Neural progenitor cell (in vitro differentiated cells): ENCODE measurements at regions not wholly inside any gene's neighbourhood (a gene's known extent, or its start where the extent isn't known, plus 50 kb on each side); places are given as distances from the start of the nearest gene placed in this dataset.

Experiments used
- DNase-seq: peaks from one replicate; pipeline ENCODE4 v3.0.0-alpha.2; 2016; ENCODE audit warnings: low spot score
- H2AFZ ChIP-seq: fragments of 200-600 bp; sonication (generic); replicated peaks from 2 replicates; pipeline ENCODE4 v1.6.1; 2016; ENCODE audit warnings: antibody characterized with exemption
- H3F3A ChIP-seq: fragments of 200-600 bp; sonication (generic); 2 replicates; pipeline ENCODE4 v1.6.1; 2016; ENCODE audit warnings: antibody characterized with exemption, low read depth
- H3K27ac ChIP-seq: fragments of 200-600 bp; sonication (generic); 2 replicates; pipeline ENCODE4 v1.5.1; 2016; ENCODE audit warnings: mild to moderate bottlenecking
- H3K27me3 ChIP-seq: fragments of 200-600 bp; sonication (generic); 2 replicates; pipeline ENCODE4 v1.6.1; 2016; ENCODE audit warnings: mild to moderate bottlenecking, moderate library complexity
- H3K36me3 ChIP-seq: fragments of 200-600 bp; sonication (generic); 2 replicates; pipeline ENCODE4 v1.5.1; 2016
- H3K4me1 ChIP-seq: fragments of 200-600 bp; sonication (generic); 2 replicates; pipeline ENCODE4 v1.6.1; 2016; ENCODE audit warnings: mixed run types
- H3K4me2 ChIP-seq: fragments of 200-600 bp; sonication (generic); 2 replicates; pipeline ENCODE4 v1.6.1; 2016
- H3K4me3 ChIP-seq: fragments of 200-600 bp; sonication (generic); 2 replicates; pipeline ENCODE4 v1.5.1; 2016
- H3K79me2 ChIP-seq: fragments of 200-600 bp; sonication (generic); 2 replicates; pipeline ENCODE4 v1.6.1; 2016; ENCODE audit warnings: low read depth
- H3K9ac ChIP-seq: fragments of 200-600 bp; sonication (generic); 2 replicates; pipeline ENCODE4 v1.6.1; 2016
- H3K9me3 ChIP-seq: fragments of 200-600 bp; sonication (generic); 2 replicates; pipeline ENCODE4 v1.5.1; 2016; ENCODE audit warnings: low read depth
- H4K20me1 ChIP-seq: fragments of 200-600 bp; sonication (generic); 2 replicates; pipeline ENCODE4 v1.6.1; 2016; ENCODE audit warnings: low read depth
- H3K27ac Mint-ChIP-seq: 3 replicates; pipeline ENCODE4 v1.8.0; 2021; ENCODE audit warnings: mixed read lengths
- H3K27me3 Mint-ChIP-seq: 2 replicates; pipeline ENCODE4 v1.8.0; 2022; ENCODE audit warnings: low read depth, mild to moderate bottlenecking, inconsistent platforms, moderate library complexity, mixed read lengths; ENCODE audit not compliant: insufficient read depth
- H3K36me3 Mint-ChIP-seq: 3 replicates; pipeline ENCODE4 v1.8.0; 2021; ENCODE audit warnings: mixed read lengths
- H3K4me1 Mint-ChIP-seq: 3 replicates; pipeline ENCODE4 v1.8.0; 2021; ENCODE audit warnings: mixed read lengths
- H3K4me3 Mint-ChIP-seq: 3 replicates; pipeline ENCODE4 v1.8.0; 2021; ENCODE audit warnings: mild to moderate bottlenecking, moderate library complexity, mixed read lengths
- H3K9me3 Mint-ChIP-seq: 3 replicates; pipeline ENCODE4 v1.8.0; 2020; ENCODE audit warnings: mixed read lengths
- CTCF ChIP-seq: fragments of 200-600 bp; sonication (generic); IDR thresholded peaks from 2 replicates; pipeline ENCODE4 v1.5.1; 2017; ENCODE audit warnings: antibody characterized with exemption, mild to moderate bottlenecking
- EZH2 ChIP-seq: fragments of 200-600 bp; sonication (generic); IDR thresholded peaks from 2 replicates; pipeline ENCODE4 v1.6.1; 2017; ENCODE audit warnings: antibody characterized with exemption, mild to moderate bottlenecking, moderate library complexity
- EZH2phosphoT487 ChIP-seq: fragments of 200-600 bp; sonication (generic); IDR thresholded peaks from 2 replicates; pipeline ENCODE4 v1.6.1; 2017; ENCODE audit warnings: antibody characterized with exemption

- no peak for DNase-seq
- no peak overlapping the region for H3K9ac ChIP-seq
- no peaks in the 10 kb centered on the region for H3K36me3 ChIP-seq
- no peak overlapping the region for H3K27ac Mint-ChIP-seq
- H3K4me1 ChIP-seq, result no peaks in the 10 kb centered on the region
- H3K4me3 Mint-ChIP-seq, result no peak overlapping the region
- no peak overlapping the region for H2AFZ ChIP-seq
- H3K27ac ChIP-seq, result no peak overlapping the region
- H3K36me3 Mint-ChIP-seq, result no peaks in the 10 kb centered on the region
- H4K20me1 ChIP-seq, result no peaks in the 10 kb centered on the region
- no peaks in the 10 kb centered on the region for H3F3A ChIP-seq
- no peak overlapping the region for H3K4me3 ChIP-seq
- peaks cover 2% of the 10 kb centered on the region for H3K9me3 Mint-ChIP-seq
- TF ChIP-seq EZH2 (no peak), CTCF (no peak), EZH2phosphoT487 (no peak)
- no peaks in the 10 kb centered on the region for H3K9me3 ChIP-seq
- H3K79me2 ChIP-seq, result no peaks in the 10 kb centered on the region
- H3K27me3 Mint-ChIP-seq, result no peaks in the 10 kb centered on the region
- H3K4me2 ChIP-seq, result no peak overlapping the region
- H3K4me1 Mint-ChIP-seq, result no peaks in the 10 kb centered on the region
- H3K27me3 ChIP-seq, result no peaks in the 10 kb centered on the region
Observed at GRCh38 chr2:146468578-146468977, 1376.3 kb upstream of the ACVR2A start.

- Mint-ChIP-seq H3K4me3 (no peak overlapping the region), H3K9me3 (peaks cover 4% of the 10 kb centered on the region), H3K27ac (no peak overlapping the region), H3K36me3 (no peaks in the 10 kb centered on the region), H3K4me1 (no peaks in the 10 kb centered on the region), H3K27me3 (no peaks in the 10 kb centered on the region)
- Histone ChIP-seq H3K27ac (no peak overlapping the region), H3K4me2 (no peak overlapping the region), H4K20me1 (no peaks in the 10 kb centered on the region), H3K36me3 (no peaks in the 10 kb centered on the region), H3K4me1 (no peaks in the 10 kb centered on the region), H3K79me2 (no peaks in the 10 kb centered on the region), H3K9me3 (no peaks in the 10 kb centered on the region), H3F3A (no peaks in the 10 kb centered on the region), H3K4me3 (no peak overlapping the region), H3K27me3 (no peaks in the 10 kb centered on the region), H2AFZ (no peak overlapping the region), H3K9ac (no peak overlapping the region)
- DNase-seq, result no peak
- TF ChIP-seq EZH2, result no peak
Observed at GRCh38 chr2:146467425-146467824, 1377.4 kb upstream of the ACVR2A start.

GRCh38 chr2:146465460-146465859 is 1379.4 kb upstream of the ACVR2A start:
- H3K27me3 ChIP-seq, result no peaks in the 10 kb centered on the region
- H3K4me1 Mint-ChIP-seq, result no peaks in the 10 kb centered on the region
- H4K20me1 ChIP-seq, result no peaks in the 10 kb centered on the region
- TF ChIP-seq CTCF (no peak), EZH2phosphoT487 (no peak), EZH2 (no peak)
- H3K27ac Mint-ChIP-seq, result no peak overlapping the region
- no peak overlapping the region for H3K4me2 ChIP-seq
- peaks cover 2% of the 10 kb centered on the region for H3K27me3 Mint-ChIP-seq
- no peaks in the 10 kb centered on the region for H3K4me1 ChIP-seq
- H3K9me3 Mint-ChIP-seq, result peaks cover 15% of the 10 kb centered on the region
- no peaks in the 10 kb centered on the region for H3K36me3 ChIP-seq
- DNase-seq, result no peak
- H3K4me3 ChIP-seq, result no peak overlapping the region
- H3K9ac ChIP-seq, result no peak overlapping the region
- no peaks in the 10 kb centered on the region for H3K9me3 ChIP-seq
- no peaks in the 10 kb centered on the region for H3K79me2 ChIP-seq
- H3K36me3 Mint-ChIP-seq, result no peaks in the 10 kb centered on the region
- H2AFZ ChIP-seq, result no peak overlapping the region
- no peaks in the 10 kb centered on the region for H3F3A ChIP-seq
- no peak overlapping the region for H3K4me3 Mint-ChIP-seq
- H3K27ac ChIP-seq, result no peak overlapping the region

GRCh38 chr2:146461068-146461467 is 1383.8 kb upstream of the ACVR2A start:
- peaks cover 33% of the 10 kb centered on the region for H3K9me3 Mint-ChIP-seq
- H3K4me3 Mint-ChIP-seq, result no peak overlapping the region

More at GRCh38 chr2:146461068-146461467, 1383.8 kb upstream of the ACVR2A start:
- H3K4me2 ChIP-seq, result no peak overlapping the region
- no peaks in the 10 kb centered on the region for H3K4me1 ChIP-seq
- H3K4me3 ChIP-seq, result no peak overlapping the region
- TF ChIP-seq EZH2phosphoT487 (no peak), CTCF (no peak), EZH2 (no peak)
- H3K9me3 ChIP-seq, result no peaks in the 10 kb centered on the region
- Mint-ChIP-seq H3K4me1 (no peaks in the 10 kb centered on the region), H3K36me3 (no peaks in the 10 kb centered on the region), H3K27me3 (peaks cover 2% of the 10 kb centered on the region), H3K27ac (no peak overlapping the region)
- H3K27ac ChIP-seq, result no peak overlapping the region
- H3K79me2 ChIP-seq, result no peaks in the 10 kb centered on the region
- H3K9ac ChIP-seq, result no peak overlapping the region
- H3K27me3 ChIP-seq, result no peaks in the 10 kb centered on the region
- H3F3A ChIP-seq, result no peaks in the 10 kb centered on the region
- no peaks in the 10 kb centered on the region for H3K36me3 ChIP-seq
- no peaks in the 10 kb centered on the region for H4K20me1 ChIP-seq
- H2AFZ ChIP-seq, result no peak overlapping the region
- DNase-seq, result no peak
